NB4 (cell line): ENCODE measurements at regions not wholly inside any gene's neighbourhood (a gene's known extent, or its start where the extent isn't known, plus 50 kb on each side); places are given as distances from the start of the nearest gene placed in this dataset.
"Not testable (repeated sequence)": the region's sequence is repeated elsewhere in the genome, so short reads cannot be mapped to it uniquely, and the experiment has no call there.

ENCODE experiments used
- DNase-seq: peaks from one replicate; pipeline ENCODE4 v3.0.0; 2010; ENCODE audit warnings: low read depth
- H3K4me3 ChIP-seq: one replicate; pipeline ENCODE4 v1.5.1; 2011; ENCODE audit warnings: mild to moderate bottlenecking, low read depth, low read length, moderate library complexity
- CTCF ChIP-seq: IDR thresholded peaks from one replicate; pipeline ENCODE4 v1.5.1; 2012; ENCODE audit warnings: low read depth, low read length
- MYC ChIP-seq: IDR thresholded peaks from 2 replicates; pipeline ENCODE4 v1.6.1; 2011; ENCODE audit warnings: low read depth, low read length
- POLR2A ChIP-seq: IDR thresholded peaks from 2 replicates; pipeline ENCODE4 v1.6.1; 2011; ENCODE audit warnings: mild to moderate bottlenecking; ENCODE audit not compliant: insufficient read length; ENCODE audit errors: extremely low read depth
- TF ChIP-seq, protein P1 (sequence below): IDR thresholded peaks from 2 replicates; pipeline ENCODE4 v1.6.1; 2011; ENCODE audit warnings: low read depth, low read length

DNA sequence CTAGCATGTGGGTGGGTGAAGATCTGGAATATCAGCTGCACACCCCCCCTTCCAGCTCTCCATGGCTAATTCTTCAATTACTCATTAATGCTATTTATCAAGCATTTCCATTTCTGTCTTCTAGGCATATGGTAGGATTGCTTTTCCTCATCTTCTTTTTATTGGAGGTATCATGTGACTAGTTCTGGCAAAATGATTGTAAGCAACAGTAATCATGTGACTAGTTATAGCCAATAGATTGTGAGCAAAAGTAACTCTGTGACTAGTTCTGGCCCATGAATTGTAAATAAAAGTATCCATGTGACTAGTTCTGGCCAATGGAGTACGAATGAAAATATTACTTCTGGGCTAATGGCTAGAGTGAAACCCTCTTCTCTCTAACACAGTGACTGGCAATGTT is 107.0 kb upstream of the TMEM132E start:
- no peak overlapping the region for H3K4me3 ChIP-seq
- TF ChIP-seq CTCF, result no peak
- no peak for TF ChIP-seq POLR2A
- TF ChIP-seq, protein P1, sequence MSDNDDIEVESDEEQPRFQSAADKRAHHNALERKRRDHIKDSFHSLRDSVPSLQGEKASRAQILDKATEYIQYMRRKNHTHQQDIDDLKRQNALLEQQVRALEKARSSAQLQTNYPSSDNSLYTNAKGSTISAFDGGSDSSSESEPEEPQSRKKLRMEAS, result no peak
- TF ChIP-seq MYC, result no peak
- no peak for DNase-seq

DNA sequence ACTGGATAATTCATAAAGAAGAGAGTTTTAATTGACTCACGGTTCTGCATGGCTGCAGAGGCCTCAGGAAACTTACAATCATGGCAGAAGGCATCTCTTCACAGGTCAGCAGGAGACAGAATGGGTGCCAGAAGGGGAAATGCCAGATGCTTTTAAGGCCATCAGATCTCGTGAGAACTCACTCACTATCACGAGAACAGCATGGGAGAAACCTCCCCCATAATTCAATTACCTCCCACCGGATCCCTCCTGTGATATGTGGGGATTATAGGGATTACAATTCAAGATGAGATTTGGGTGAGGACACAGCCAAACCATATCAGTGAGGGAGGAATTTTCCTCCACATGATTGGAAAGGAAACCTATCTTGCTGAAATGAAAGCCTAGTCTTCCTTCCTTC is 108.1 kb upstream of the TMEM132E start:
- not testable (repeated sequence) for H3K4me3 ChIP-seq, DNase-seq

GRCh38 chr17:34465789-34466188 is 102.8 kb upstream of the CCL1 start:
- no peak for DNase-seq
- TF ChIP-seq POLR2A (no peak), CTCF (no peak), MYC (no peak)
- TF ChIP-seq, protein P1, result no peak
- H3K4me3 ChIP-seq, result no peak overlapping the region

DNA sequence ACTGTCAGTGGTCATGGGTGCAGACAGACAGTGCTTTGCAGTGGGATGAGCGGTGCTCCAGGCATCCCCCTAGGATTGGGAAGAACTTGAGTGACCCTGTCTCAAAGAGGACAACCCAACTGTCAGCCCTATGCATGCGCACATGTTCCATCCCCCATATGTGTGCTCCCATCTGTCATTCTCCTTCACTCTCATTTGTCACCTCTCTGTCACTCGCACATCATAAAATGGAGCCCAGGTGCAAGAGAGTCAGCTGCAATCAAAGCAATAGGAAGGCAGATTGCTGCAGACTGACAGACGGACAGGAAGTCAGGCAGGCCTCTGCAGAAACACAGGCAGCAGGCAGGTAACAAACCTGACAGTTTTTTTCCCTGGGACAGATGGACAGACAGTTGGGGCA is 101.8 kb upstream of the CCL1 start:
- H3K4me3 ChIP-seq, result no peak overlapping the region
- no peak for DNase-seq
- TF ChIP-seq, protein P1, result no peak

DNA sequence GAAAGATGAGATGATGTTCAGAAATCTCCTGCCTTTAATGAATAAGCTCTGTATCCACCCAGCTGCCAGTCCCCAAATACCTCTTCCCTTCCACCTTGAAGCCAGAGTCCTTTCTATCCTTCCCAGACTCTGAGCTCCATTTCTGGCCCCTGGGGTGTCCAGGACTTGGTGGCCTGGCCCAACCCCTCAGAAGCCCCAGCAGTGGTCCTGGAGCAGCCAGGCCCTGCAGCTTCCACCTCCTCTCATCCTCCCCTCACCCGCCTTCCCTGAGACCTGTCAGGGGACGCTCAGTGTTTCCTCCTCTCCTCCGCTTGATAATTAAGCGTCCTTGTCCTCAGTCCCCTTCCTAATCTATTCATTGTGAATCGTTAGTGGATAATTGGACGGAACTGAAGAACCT is 95.2 kb upstream of the CCL1 start:
- H3K4me3 ChIP-seq, result no peak overlapping the region
- TF ChIP-seq, protein P1, result no peak
- no peak for TF ChIP-seq POLR2A
- no peak for TF ChIP-seq CTCF
- no peak for TF ChIP-seq MYC
- DNase-seq, result no peak

DNA sequence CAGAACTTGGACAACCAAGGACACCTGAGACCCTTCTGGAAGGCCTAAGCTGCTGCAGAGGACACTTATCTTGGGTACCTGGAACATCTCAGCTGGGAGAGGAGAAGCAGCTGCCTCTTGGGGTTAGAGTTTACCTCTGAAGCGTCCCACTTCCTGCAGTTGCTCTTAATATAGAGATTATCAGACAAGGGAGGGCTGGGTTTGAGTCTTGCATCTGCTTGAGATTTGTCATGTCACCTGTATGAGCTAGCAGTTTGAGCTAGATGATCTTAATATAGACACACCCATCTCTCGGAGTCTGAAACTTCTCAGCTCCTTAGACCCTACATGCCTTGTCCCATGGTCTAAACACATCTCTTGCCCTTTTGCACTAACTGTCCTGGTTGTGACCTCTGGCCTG is 93.1 kb upstream of the CCL1 start:
- no peak overlapping the region for H3K4me3 ChIP-seq
- TF ChIP-seq CTCF (no peak), POLR2A (no peak)
- DNase-seq, result no peak

- H3K4me3 ChIP-seq, result no peak overlapping the region
- no peak for TF ChIP-seq CTCF
- TF ChIP-seq, protein P1, result no peak
- no peak for TF ChIP-seq MYC
- no peak for TF ChIP-seq POLR2A
- no peak for DNase-seq
Measured at GRCh38 chr17:34452769-34453168, 89.7 kb upstream of the CCL1 start.
